ENCODE measurements at regions not wholly inside any gene's neighbourhood (a gene's known extent, or its start where the extent isn't known, plus 50 kb on each side); places are given as distances from the start of the nearest gene placed in this dataset.

DNA sequence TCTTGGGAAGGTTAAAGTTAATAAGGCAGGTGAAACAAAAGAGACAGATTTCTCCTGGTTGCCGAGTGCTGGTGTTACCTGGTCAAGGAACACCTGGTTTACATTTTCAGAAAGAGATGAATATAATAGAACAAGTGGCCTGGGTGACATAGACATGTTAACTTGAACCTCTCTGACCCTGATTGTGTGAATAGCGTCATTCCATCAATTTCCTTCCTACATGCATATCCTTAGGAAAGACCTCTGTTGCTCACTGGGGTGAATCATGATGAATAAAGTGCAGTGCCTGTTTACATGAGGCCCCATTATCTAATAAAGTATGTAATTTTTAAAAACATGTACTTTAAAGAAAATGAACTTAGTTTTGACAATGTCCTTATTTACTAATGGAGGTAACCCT, 1822.9 kb upstream of the FLRT2 start:
- Mint-ChIP-seq H3K27me3 (ENCODE audit: insufficient read depth, low read depth, poor library complexity) (peaks cover 8% of the 10 kb centered on the region), H3K4me1 (peaks cover 19% of the 10 kb centered on the region), H3K36me3 (ENCODE audit: low read depth) (peaks cover 11% of the 10 kb centered on the region; the same call in 2 of the 3 replicates), H3K4me3 (no peak overlapping the region), H3K27ac (no peak overlapping the region), H3K9me3 (peaks cover 6% of the 10 kb centered on the region; the same call in 2 of the 3 replicates)
- Histone ChIP-seq H3K27ac (ENCODE audit: low read depth) (peak overlapping the region; percentile 81), H3K9me2 (ENCODE audit: insufficient read depth) (0 out of 2 replicates have a peak, but pooled peaks cover 10% of the 10 kb centered on the region), H2AFZ (no peak overlapping the region), H3K79me2 (replicated peaks; ENCODE audit: insufficient read depth) (no peaks in the 10 kb centered on the region), H3K27me3 (ENCODE audit: insufficient read depth) (no peaks in the 10 kb centered on the region), H4K20me1 (replicated peaks; ENCODE audit: insufficient read depth) (no peaks in the 10 kb centered on the region), H3K4me1 (ENCODE audit: insufficient read depth) (peaks cover 11% of the 10 kb centered on the region), H3F3A (replicated peaks; ENCODE audit: low read depth) (no peaks in the 10 kb centered on the region), H3K4me3 (no peak overlapping the region), H3K4me2 (peak overlapping the region; percentile 31; the same call in 1 of the 2 replicates), H3K36me3 (ENCODE audit: insufficient read depth) (no peaks in the 10 kb centered on the region)
- TF ChIP-seq, protein P1, sequence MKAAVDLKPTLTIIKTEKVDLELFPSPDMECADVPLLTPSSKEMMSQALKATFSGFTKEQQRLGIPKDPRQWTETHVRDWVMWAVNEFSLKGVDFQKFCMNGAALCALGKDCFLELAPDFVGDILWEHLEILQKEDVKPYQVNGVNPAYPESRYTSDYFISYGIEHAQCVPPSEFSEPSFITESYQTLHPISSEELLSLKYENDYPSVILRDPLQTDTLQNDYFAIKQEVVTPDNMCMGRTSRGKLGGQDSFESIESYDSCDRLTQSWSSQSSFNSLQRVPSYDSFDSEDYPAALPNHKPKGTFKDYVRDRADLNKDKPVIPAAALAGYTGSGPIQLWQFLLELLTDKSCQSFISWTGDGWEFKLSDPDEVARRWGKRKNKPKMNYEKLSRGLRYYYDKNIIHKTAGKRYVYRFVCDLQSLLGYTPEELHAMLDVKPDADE (IDR thresholded peaks at IDR 0.05) = no peak
- TF ChIP-seq ZNF114 (CRISPR knock-in tag; IDR thresholded peaks at IDR 0.05) (no peak), ZNF331 (CRISPR knock-in tag; IDR thresholded peaks at IDR 0.05; ENCODE audit: low read depth) (no peak), EZH2 (IDR thresholded peaks at IDR 0.05; ENCODE audit: low read depth, unreplicated experiment) (no peak), NANOG (IDR thresholded peaks at IDR 0.05; ENCODE audit: borderline replicate concordance) (no peak), CREB1 (CRISPR knock-in tag; IDR thresholded peaks at IDR 0.05; ENCODE audit: low read depth) (no peak), JUNB (IDR thresholded peaks at IDR 0.05; ENCODE audit: unreplicated experiment) (no peak), EZH2phosphoT487 (IDR thresholded peaks at IDR 0.05; ENCODE audit: unreplicated experiment) (no peak), POLR2AphosphoS5 (IDR thresholded peaks at IDR 0.05; ENCODE audit: low read depth) (no peak), STAT1 (IDR thresholded peaks at IDR 0.05; ENCODE audit: unreplicated experiment) (no peak)
- TF ChIP-seq, protein P2, sequence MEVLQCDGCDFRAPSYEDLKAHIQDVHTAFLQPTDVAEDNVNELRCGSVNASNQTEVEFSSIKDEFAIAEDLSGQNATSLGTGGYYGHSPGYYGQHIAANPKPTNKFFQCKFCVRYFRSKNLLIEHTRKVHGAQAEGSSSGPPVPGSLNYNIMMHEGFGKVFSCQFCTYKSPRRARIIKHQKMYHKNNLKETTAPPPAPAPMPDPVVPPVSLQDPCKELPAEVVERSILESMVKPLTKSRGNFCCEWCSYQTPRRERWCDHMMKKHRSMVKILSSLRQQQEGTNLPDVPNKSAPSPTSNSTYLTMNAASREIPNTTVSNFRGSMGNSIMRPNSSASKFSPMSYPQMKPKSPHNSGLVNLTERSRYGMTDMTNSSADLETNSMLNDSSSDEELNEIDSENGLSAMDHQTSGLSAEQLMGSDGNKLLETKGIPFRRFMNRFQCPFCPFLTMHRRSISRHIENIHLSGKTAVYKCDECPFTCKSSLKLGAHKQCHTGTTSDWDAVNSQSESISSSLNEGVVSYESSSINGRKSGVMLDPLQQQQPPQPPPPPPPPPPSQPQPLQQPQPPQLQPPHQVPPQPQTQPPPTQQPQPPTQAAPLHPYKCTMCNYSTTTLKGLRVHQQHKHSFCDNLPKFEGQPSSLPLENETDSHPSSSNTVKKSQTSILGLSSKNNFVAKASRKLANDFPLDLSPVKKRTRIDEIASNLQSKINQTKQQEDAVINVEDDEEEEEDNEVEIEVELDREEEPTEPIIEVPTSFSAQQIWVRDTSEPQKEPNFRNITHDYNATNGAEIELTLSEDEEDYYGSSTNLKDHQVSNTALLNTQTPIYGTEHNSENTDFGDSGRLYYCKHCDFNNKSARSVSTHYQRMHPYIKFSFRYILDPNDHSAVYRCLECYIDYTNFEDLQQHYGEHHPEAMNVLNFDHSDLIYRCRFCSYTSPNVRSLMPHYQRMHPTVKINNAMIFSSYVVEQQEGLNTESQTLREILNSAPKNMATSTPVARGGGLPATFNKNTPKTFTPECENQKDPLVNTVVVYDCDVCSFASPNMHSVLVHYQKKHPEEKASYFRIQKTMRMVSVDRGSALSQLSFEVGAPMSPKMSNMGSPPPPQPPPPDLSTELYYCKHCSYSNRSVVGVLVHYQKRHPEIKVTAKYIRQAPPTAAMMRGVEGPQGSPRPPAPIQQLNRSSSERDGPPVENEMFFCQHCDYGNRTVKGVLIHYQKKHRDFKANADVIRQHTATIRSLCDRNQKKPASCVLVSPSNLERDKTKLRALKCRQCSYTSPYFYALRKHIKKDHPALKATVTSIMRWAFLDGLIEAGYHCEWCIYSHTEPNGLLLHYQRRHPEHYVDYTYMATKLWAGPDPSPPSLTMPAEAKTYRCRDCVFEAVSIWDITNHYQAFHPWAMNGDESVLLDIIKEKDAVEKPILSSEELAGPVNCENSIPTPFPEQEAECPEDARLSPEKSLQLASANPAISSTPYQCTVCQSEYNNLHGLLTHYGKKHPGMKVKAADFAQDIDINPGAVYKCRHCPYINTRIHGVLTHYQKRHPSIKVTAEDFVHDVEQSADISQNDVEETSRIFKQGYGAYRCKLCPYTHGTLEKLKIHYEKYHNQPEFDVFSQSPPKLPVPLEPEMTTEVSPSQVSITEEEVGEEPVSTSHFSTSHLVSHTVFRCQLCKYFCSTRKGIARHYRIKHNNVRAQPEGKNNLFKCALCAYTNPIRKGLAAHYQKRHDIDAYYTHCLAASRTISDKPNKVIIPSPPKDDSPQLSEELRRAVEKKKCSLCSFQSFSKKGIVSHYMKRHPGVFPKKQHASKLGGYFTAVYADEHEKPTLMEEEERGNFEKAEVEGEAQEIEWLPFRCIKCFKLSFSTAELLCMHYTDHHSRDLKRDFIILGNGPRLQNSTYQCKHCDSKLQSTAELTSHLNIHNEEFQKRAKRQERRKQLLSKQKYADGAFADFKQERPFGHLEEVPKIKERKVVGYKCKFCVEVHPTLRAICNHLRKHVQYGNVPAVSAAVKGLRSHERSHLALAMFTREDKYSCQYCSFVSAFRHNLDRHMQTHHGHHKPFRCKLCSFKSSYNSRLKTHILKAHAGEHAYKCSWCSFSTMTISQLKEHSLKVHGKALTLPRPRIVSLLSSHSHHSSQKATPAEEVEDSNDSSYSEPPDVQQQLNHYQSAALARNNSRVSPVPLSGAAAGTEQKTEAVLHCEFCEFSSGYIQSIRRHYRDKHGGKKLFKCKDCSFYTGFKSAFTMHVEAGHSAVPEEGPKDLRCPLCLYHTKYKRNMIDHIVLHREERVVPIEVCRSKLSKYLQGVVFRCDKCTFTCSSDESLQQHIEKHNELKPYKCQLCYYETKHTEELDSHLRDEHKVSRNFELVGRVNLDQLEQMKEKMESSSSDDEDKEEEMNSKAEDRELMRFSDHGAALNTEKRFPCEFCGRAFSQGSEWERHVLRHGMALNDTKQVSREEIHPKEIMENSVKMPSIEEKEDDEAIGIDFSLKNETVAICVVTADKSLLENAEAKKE (CRISPR knock-in tag; IDR thresholded peaks at IDR 0.05) = no peak
- TF ChIP-seq, protein P3, sequence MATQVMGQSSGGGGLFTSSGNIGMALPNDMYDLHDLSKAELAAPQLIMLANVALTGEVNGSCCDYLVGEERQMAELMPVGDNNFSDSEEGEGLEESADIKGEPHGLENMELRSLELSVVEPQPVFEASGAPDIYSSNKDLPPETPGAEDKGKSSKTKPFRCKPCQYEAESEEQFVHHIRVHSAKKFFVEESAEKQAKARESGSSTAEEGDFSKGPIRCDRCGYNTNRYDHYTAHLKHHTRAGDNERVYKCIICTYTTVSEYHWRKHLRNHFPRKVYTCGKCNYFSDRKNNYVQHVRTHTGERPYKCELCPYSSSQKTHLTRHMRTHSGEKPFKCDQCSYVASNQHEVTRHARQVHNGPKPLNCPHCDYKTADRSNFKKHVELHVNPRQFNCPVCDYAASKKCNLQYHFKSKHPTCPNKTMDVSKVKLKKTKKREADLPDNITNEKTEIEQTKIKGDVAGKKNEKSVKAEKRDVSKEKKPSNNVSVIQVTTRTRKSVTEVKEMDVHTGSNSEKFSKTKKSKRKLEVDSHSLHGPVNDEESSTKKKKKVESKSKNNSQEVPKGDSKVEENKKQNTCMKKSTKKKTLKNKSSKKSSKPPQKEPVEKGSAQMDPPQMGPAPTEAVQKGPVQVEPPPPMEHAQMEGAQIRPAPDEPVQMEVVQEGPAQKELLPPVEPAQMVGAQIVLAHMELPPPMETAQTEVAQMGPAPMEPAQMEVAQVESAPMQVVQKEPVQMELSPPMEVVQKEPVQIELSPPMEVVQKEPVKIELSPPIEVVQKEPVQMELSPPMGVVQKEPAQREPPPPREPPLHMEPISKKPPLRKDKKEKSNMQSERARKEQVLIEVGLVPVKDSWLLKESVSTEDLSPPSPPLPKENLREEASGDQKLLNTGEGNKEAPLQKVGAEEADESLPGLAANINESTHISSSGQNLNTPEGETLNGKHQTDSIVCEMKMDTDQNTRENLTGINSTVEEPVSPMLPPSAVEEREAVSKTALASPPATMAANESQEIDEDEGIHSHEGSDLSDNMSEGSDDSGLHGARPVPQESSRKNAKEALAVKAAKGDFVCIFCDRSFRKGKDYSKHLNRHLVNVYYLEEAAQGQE (IDR thresholded peaks at IDR 0.05; ENCODE audit: unreplicated experiment) = no peak
- TF ChIP-seq, protein P4, sequence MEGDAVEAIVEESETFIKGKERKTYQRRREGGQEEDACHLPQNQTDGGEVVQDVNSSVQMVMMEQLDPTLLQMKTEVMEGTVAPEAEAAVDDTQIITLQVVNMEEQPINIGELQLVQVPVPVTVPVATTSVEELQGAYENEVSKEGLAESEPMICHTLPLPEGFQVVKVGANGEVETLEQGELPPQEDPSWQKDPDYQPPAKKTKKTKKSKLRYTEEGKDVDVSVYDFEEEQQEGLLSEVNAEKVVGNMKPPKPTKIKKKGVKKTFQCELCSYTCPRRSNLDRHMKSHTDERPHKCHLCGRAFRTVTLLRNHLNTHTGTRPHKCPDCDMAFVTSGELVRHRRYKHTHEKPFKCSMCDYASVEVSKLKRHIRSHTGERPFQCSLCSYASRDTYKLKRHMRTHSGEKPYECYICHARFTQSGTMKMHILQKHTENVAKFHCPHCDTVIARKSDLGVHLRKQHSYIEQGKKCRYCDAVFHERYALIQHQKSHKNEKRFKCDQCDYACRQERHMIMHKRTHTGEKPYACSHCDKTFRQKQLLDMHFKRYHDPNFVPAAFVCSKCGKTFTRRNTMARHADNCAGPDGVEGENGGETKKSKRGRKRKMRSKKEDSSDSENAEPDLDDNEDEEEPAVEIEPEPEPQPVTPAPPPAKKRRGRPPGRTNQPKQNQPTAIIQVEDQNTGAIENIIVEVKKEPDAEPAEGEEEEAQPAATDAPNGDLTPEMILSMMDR (conservative IDR thresholded peaks at IDR 0.05; ENCODE audit: low read depth in 2 of 2) = no peak
- ATAC-seq = no peak
- no peak for DNase-seq (ENCODE audit: low spot score)

Measured in GM23338 (cell line).